ENCODE measurements at regions not wholly inside any gene's neighbourhood (a gene's known extent, or its start where the extent isn't known, plus 50 kb on each side); places are given as distances from the start of the nearest gene placed in this dataset.
"Not testable (repeated sequence)": the region's sequence is repeated elsewhere in the genome, so short reads cannot be mapped to it uniquely, and the experiment has no call there.

- not testable (repeated sequence) for DNase-seq
These were observed 129.0 kb upstream of the OR4C13 start for GRCh38 chr11:49823188-49823587.

DNA sequence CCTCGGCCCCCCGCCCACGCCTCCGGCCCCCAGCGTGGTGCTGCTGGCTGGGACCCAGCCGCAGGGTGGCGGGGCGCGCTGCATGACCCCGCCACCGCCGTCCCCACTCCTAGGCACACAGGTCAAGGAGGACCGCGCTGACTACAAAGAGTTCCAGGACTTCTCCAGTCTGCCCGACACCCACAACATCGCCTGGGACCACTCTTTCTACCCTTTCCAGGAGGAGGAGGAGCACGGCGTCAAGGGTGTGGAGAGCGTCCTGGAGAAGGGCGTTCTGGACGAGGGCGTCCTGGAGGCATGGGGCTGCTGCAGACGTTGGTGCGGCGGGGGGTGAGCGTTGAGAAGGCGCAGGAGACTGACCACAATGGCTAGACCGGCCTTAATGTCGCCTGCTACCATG, 101.7 kb upstream of the OR4C13 start:
- DNase-seq = not testable (repeated sequence)

DNA sequence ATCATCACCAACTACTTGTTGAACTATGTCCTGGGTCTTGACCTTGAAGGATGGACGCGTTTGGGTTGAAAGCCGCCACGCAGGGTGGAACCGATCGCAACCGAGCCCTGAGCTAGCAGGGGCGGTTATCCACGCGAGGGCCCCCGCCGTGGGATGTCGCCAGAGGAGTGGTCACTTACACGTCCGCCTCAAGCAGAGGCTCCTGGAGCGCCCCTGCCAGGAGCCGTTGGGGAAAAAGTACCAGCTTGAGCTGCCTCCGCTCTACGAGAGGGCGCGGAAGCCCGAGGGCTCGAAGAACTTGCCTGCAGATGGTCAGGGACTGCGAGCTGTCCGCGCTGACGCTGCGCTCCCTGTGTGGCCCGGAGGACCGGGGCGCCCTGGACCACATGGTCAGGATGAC, 100.7 kb upstream of the OR4C13 start:
- no peak for DNase-seq

GRCh38 chr11:49851971-49852389, 100.2 kb upstream of the OR4C13 start:
- DNase-seq = no peak

GRCh38 chr11:49888875-49889274, 63.3 kb upstream of the OR4C13 start:
- DNase-seq = peak; percentile 2

GRCh38 chr11:49891910-49892671, 60.1 kb upstream of the OR4C13 start:
- DNase-seq = not testable (repeated sequence)

DNA sequence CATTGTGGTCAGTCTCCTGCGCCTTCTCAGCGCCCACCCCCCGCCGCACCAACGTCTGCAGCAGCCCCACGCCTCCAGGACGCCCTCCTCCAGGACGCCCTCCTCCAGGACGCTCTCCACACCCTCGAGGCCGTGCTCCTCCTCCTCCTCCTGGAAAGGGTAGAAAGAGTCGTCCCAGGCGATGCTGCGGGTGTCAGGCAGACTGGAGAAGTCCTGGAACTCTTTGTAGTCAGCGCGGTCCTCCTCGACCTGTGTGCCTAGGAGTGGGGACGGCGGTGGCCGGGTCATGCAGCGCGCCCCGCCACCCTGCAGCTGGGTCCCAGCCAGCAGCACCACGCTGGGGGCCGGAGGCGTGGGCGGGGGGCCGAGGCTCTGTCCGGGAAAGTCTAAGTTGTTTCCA, 58.7 kb upstream of the OR4C13 start:
- DNase-seq = not testable (repeated sequence)
